Peyer's patch (tissue), 4 donors: ENCODE measurements at regions not wholly inside any gene's neighbourhood (a gene's known extent, or its start where the extent isn't known, plus 50 kb on each side); places are given as distances from the start of the nearest gene placed in this dataset.
"Not testable (repeated sequence)": the region's sequence is repeated elsewhere in the genome, so short reads cannot be mapped to it uniquely, and the experiment has no call there.

Source experiments
- DNase-seq, 3 donors: peaks; one replicate each; pipeline ENCODE4 v3.0.0-alpha.2; 2017 to 2019
- H3K27ac ChIP-seq, 4 donors: fragments of 200-600 bp; sonication (generic); one replicate each; pipeline ENCODE4 v1.5.1; 2016 to 2019
- H3K27me3 ChIP-seq, 2 donors: fragments of 200-600 bp; sonication (generic); one replicate each; pipeline ENCODE4 v1.5.1; 2019
- H3K36me3 ChIP-seq, 3 donors: fragments of 200-600 bp; sonication (generic); one replicate each; pipeline ENCODE4 v1.5.1; 2016 to 2019
- H3K4me1 ChIP-seq, 4 donors: fragments of 200-600 bp; sonication (generic); one replicate each; pipeline ENCODE4 v1.5.1; 2016 to 2019
- H3K4me3 ChIP-seq, 4 donors: fragments of 200-600 bp; sonication (generic); 1 replicate in 3 of 4; 2 replicates in 1 of 4; pipeline ENCODE4 v1.5.1; 2016 to 2019; ENCODE audit warnings: mild to moderate bottlenecking in 1 of 4
- H3K9me3 ChIP-seq, 4 donors: fragments of 200-600 bp; sonication (generic); one replicate each; pipeline ENCODE4 v1.5.1; 2016 to 2019; ENCODE audit warnings: mild to moderate bottlenecking in 1 of 4
- POLR2A ChIP-seq, 2 donors: fragments of 450-650 bp; IDR thresholded peaks; one replicate each; pipeline ENCODE4 v1.5.1; 2017; ENCODE audit warnings: antibody characterized with exemption in 2 of 2, mild to moderate bottlenecking in 2 of 2, moderate library complexity in 2 of 2
- TF ChIP-seq, protein P1 (sequence below), 6 experiments: fragments of 450-650 bp in 4 of 6; fragments of 200-600 bp in 2 of 6; sonication (generic) in 1 of 6; IDR thresholded peaks; one replicate each; pipeline ENCODE4 v1.5.1; 2017 to 2019; ENCODE audit warnings: antibody characterized with exemption in 6 of 6, mild to moderate bottlenecking in 3 of 6, moderate library complexity in 1 of 6

DNA sequence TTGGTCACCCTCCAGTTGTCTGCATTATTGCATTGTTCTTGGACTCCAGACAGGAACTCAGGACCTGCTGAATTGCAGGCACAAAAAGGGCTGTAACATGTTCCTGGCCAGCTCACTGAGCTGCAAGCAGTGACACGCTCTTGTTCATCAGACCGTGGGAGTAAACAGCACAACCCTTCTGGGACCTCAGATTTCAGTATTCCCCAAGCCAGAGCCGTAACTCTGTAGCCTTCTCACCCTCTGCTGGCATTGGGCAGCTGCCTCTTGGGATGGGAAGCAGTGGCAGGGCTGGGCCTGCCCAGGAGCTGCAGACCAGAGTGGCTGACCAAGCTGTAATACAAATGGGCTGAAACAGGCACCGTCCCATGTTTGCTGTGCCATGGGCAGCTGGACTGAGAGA lies 607.1 kb upstream of the BCHE start:
- Histone ChIP-seq H3K27me3 (no peaks in the 10 kb centered on the region), H3K4me1 (no peaks in the 10 kb centered on the region), H3K36me3 (no peaks in the 10 kb centered on the region), H3K9me3 (no peaks in the 10 kb centered on the region), H3K27ac (no peak overlapping the region), H3K4me3 (no peak overlapping the region)
- no peak for DNase-seq
- TF ChIP-seq, protein P1, sequence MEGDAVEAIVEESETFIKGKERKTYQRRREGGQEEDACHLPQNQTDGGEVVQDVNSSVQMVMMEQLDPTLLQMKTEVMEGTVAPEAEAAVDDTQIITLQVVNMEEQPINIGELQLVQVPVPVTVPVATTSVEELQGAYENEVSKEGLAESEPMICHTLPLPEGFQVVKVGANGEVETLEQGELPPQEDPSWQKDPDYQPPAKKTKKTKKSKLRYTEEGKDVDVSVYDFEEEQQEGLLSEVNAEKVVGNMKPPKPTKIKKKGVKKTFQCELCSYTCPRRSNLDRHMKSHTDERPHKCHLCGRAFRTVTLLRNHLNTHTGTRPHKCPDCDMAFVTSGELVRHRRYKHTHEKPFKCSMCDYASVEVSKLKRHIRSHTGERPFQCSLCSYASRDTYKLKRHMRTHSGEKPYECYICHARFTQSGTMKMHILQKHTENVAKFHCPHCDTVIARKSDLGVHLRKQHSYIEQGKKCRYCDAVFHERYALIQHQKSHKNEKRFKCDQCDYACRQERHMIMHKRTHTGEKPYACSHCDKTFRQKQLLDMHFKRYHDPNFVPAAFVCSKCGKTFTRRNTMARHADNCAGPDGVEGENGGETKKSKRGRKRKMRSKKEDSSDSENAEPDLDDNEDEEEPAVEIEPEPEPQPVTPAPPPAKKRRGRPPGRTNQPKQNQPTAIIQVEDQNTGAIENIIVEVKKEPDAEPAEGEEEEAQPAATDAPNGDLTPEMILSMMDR (IDR thresholded peaks at IDR 0.05): no peak
- TF ChIP-seq POLR2A (IDR thresholded peaks at IDR 0.05): no peak

DNA sequence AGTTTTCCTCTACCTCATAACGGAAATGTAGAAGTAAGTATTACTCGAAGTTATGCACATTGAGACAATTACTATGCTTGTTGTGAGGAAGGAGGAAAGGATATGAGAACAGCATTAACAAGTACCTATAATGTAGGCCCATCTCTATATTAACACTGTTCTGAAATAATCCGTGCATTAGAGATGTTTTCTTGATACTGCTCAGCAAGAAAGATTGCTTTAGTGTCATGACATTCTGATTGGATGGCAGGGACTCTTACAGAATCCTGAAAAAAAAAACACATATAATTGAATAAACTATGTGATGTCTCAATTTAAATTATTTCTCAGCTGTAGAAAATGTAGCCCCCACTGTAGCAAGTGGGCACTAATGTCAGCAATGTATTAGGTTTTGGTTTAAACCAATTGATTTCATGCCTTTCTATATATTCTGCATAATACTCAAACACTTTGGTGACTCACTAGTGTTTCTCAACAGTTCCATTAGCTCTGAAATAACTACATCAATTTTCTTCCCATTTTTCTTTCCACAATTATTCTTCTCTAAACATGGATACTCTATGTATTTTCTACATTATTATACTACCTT lies 598.3 kb upstream of the BCHE start:
- H3K4me1 ChIP-seq: no peaks in the 10 kb centered on the region
- no peak for TF ChIP-seq POLR2A (IDR thresholded peaks at IDR 0.05)
- TF ChIP-seq, protein P1 (IDR thresholded peaks at IDR 0.05): no peak

DNA sequence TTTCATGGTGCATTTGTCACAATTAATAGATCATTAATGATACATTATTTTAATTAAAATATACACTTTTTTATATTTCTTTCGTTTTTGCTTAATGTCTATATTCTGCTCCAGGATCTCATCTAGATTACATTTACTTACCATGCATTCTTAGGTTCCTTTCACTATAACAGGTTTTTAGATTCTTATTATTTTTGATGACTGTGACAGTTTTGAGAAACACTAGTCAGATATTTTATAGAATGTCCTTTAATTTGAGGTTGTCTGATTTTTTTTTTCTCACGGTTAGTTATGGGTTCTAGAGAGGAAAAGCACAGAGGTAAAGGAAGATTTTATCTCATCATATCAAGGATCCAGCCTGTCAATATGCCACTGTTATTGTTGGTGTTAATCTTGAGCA lies 595.8 kb upstream of the BCHE start:
- Histone ChIP-seq H3K9me3 (no peaks in the 10 kb centered on the region), H3K36me3 (no peaks in the 10 kb centered on the region), H3K4me3 (no peak overlapping the region), H3K4me1 (no peaks in the 10 kb centered on the region), H3K27ac (no peak overlapping the region), H3K27me3 (no peaks in the 10 kb centered on the region)
- no peak for TF ChIP-seq POLR2A (IDR thresholded peaks at IDR 0.05)
- TF ChIP-seq, protein P1 (IDR thresholded peaks at IDR 0.05): no peak
- no peak for DNase-seq

More for the DNA sequence above, 598.3 kb upstream of the BCHE start:
- Histone ChIP-seq H3K36me3 (no peaks in the 10 kb centered on the region), H3K9me3 (no peaks in the 10 kb centered on the region), H3K27ac (no peak overlapping the region), H3K4me3 (no peak overlapping the region), H3K27me3 (no peaks in the 10 kb centered on the region)
- DNase-seq: no peak

DNA sequence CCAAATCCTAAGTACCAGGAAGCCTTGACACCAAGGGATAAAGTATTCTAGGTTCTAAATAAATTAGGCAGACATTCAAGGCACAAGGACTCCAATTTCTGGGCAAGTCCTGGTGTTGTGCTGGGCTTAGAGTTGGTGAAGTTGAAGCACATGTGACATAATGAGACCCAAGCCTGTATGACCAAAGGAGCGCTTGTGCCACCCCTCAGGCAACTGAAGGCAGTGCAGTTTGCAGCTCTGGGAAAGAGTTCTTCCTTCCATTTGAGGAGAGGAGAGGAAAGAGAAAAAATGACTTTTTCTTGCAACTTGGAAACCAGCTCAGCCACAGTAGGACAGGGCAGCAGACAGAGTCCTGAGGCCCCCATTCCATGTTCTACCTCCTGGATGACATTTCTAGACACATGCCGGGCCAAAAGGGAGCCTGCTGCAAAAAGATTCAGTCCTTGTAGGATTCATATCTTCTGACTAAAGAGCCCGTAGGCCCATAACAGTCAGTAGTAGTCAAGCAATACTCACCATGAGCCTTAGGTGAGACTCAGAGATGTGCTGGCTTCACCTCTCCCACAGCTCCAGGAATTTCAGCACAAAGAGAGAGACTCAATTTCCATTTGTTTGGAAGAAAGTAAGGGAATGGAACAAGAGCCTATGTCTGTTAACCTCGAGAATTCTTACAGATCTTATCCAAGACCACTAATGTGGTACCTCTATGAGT lies 588.8 kb upstream of the BCHE start:
- no peaks in the 10 kb centered on the region for H3K9me3 ChIP-seq
- TF ChIP-seq, protein P1 (IDR thresholded peaks at IDR 0.05): no peak
- no peak for TF ChIP-seq POLR2A (IDR thresholded peaks at IDR 0.05)
- no peaks in the 10 kb centered on the region for H3K27me3 ChIP-seq
- H3K27ac ChIP-seq: no peak overlapping the region
- no peak overlapping the region for H3K4me3 ChIP-seq
- H3K36me3 ChIP-seq: no peaks in the 10 kb centered on the region
- H3K4me1 ChIP-seq: no peaks in the 10 kb centered on the region
- no peak for DNase-seq

DNA sequence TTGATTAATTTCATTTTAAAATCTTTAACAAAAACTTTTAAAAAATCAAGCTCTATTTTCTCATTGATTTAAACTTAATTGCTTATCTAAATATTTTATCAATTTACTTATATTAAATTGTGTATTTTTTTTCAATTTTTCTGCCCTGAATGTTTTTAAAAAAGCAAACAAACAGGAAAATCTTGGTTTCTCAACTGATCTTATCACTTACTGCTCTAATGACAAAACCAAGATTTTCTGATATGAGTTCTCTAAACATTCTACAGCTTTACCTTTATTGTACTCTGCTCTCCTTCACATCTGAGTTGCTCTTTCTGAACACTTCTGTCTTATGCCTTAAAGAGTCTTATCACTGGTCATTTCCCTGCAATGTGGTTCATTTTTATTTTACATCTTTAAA lies 587.8 kb upstream of the BCHE start:
- no peaks in the 10 kb centered on the region for H3K9me3 ChIP-seq
- no peaks in the 10 kb centered on the region for H3K4me1 ChIP-seq
- no peak for DNase-seq
- no peaks in the 10 kb centered on the region for H3K36me3 ChIP-seq
- H3K4me3 ChIP-seq: no peak overlapping the region
- no peak for TF ChIP-seq POLR2A (IDR thresholded peaks at IDR 0.05)
- TF ChIP-seq, protein P1 (IDR thresholded peaks at IDR 0.05): no peak
- no peaks in the 10 kb centered on the region for H3K27me3 ChIP-seq
- no peak overlapping the region for H3K27ac ChIP-seq

DNA sequence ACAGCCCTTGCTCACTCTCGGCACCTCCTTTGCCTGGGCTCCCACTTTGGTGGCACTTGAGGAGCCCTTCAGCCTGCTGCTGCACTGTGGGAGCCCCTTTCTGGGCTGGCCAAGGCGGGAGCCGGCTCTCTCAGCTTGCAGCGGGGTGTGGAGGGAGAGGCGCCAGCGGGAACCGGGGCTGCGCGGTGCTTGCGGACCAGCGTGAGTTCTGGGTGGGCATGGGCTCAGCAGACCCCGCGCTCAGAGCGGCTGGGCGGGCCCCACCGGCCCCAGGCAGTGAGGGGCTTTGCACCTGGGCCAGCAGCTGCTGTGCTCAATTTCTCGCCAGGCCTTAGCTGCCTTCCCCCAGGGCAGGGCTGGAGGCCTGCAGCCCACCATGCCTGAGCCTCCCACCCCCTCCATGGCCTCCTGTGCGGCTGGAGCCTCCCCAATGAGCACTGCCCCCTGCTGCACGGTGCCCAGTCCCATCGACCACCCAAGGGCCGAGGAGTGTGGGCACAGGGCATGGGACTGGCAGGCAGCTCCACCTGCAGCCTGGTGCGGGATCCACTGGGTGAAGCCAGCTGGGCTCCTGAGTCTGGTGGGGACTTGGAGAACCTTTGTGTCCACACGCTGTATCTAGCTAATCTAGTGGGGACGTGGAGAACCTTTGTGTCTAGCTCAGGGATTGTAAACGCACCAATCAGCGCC lies 586.7 kb upstream of the BCHE start:
- H3K4me3 ChIP-seq, H3K4me1 ChIP-seq, DNase-seq, H3K27ac ChIP-seq, H3K9me3 ChIP-seq, H3K36me3 ChIP-seq, H3K27me3 ChIP-seq: not testable (repeated sequence)
